ENCODE measurements at regions not wholly inside any gene's neighbourhood (a gene's known extent, or its start where the extent isn't known, plus 50 kb on each side); places are given as distances from the start of the nearest gene placed in this dataset.
"Not testable (repeated sequence)": the region's sequence is repeated elsewhere in the genome, so short reads cannot be mapped to it uniquely, and the experiment has no call there.

DNA sequence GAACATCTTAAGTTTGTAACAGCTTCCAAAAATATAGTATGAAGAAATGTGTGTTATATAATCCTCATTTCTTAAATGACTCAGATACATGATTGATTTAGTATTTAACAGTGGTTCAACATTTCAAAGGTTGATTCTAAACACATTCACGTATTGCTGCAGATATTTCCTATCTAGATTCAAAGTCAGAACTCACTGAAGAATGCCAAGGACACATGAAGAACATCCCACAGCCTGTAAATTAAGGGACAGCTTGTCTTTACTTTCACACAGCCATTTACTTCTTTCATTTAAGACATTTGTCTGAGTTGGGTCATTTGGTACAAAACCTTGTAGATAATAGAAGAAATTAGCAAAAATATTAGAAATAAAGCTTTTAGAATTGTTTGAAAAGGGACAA is 66.9 kb upstream of the CPSF6 start:
- TF ChIP-seq, protein P1, sequence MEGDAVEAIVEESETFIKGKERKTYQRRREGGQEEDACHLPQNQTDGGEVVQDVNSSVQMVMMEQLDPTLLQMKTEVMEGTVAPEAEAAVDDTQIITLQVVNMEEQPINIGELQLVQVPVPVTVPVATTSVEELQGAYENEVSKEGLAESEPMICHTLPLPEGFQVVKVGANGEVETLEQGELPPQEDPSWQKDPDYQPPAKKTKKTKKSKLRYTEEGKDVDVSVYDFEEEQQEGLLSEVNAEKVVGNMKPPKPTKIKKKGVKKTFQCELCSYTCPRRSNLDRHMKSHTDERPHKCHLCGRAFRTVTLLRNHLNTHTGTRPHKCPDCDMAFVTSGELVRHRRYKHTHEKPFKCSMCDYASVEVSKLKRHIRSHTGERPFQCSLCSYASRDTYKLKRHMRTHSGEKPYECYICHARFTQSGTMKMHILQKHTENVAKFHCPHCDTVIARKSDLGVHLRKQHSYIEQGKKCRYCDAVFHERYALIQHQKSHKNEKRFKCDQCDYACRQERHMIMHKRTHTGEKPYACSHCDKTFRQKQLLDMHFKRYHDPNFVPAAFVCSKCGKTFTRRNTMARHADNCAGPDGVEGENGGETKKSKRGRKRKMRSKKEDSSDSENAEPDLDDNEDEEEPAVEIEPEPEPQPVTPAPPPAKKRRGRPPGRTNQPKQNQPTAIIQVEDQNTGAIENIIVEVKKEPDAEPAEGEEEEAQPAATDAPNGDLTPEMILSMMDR (IDR thresholded peaks at IDR 0.05; ENCODE audit: unreplicated experiment): no peak
- no peak for DNase-seq (ENCODE audit: low spot score)
- Mint-ChIP-seq H3K27ac (ENCODE audit: unreplicated experiment) (no peak overlapping the region), H3K4me3 (ENCODE audit: unreplicated experiment) (no peak overlapping the region), H3K36me3 (ENCODE audit: low read depth, unreplicated experiment) (no peaks in the 10 kb centered on the region), H3K9me3 (ENCODE audit: unreplicated experiment) (no peaks in the 10 kb centered on the region), H3K27me3 (ENCODE audit: unreplicated experiment) (peaks cover 2% of the 10 kb centered on the region), H3K4me1 (ENCODE audit: unreplicated experiment) (peaks cover 7% of the 10 kb centered on the region)

- TF ChIP-seq, protein P1 (IDR thresholded peaks at IDR 0.05; ENCODE audit: unreplicated experiment): no peak
- DNase-seq (ENCODE audit: low spot score): no peak
- H3K9me3 Mint-ChIP-seq (ENCODE audit: unreplicated experiment): no peaks in the 10 kb centered on the region
- peaks cover 7% of the 10 kb centered on the region for H3K4me1 Mint-ChIP-seq (ENCODE audit: unreplicated experiment)
- no peak overlapping the region for H3K27ac Mint-ChIP-seq (ENCODE audit: unreplicated experiment)
- no peak overlapping the region for H3K4me3 Mint-ChIP-seq (ENCODE audit: unreplicated experiment)
- no peaks in the 10 kb centered on the region for H3K36me3 Mint-ChIP-seq (ENCODE audit: low read depth, unreplicated experiment)
- H3K27me3 Mint-ChIP-seq (ENCODE audit: unreplicated experiment): peaks cover 2% of the 10 kb centered on the region
These were observed 66.0 kb upstream of the CPSF6 start for GRCh38 chr12:69173368-69173767.

DNA sequence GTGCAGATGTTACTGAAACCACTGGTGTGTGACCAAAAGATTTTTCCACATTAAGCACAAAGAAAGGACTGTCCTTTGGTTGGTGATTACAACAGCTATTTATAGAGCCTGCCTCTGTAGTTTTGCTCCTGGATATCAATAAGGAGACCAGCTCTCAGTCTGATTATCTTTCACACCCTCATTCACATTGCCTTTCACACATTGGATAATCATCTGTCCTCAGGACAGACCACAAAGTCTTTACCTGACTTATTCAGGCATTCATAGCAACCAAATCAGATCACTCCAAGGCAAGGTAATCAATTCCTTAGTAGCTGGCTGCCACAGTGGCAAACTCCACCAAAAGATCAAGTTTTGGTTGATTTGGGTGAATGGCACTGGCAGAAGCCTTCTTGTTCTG is 59.6 kb upstream of the CPSF6 start:
- TF ChIP-seq, protein P1 (IDR thresholded peaks at IDR 0.05; ENCODE audit: unreplicated experiment): no peak
- no peak for DNase-seq (ENCODE audit: low spot score)
- H3K4me3 Mint-ChIP-seq (ENCODE audit: unreplicated experiment): no peak overlapping the region
- H3K27ac Mint-ChIP-seq (ENCODE audit: unreplicated experiment): no peak overlapping the region
- no peaks in the 10 kb centered on the region for H3K9me3 Mint-ChIP-seq (ENCODE audit: unreplicated experiment)
- H3K36me3 Mint-ChIP-seq (ENCODE audit: low read depth, unreplicated experiment): peaks cover 4% of the 10 kb centered on the region
- H3K27me3 Mint-ChIP-seq (ENCODE audit: unreplicated experiment): peaks cover 2% of the 10 kb centered on the region
- H3K4me1 Mint-ChIP-seq (ENCODE audit: unreplicated experiment): no peaks in the 10 kb centered on the region

DNA sequence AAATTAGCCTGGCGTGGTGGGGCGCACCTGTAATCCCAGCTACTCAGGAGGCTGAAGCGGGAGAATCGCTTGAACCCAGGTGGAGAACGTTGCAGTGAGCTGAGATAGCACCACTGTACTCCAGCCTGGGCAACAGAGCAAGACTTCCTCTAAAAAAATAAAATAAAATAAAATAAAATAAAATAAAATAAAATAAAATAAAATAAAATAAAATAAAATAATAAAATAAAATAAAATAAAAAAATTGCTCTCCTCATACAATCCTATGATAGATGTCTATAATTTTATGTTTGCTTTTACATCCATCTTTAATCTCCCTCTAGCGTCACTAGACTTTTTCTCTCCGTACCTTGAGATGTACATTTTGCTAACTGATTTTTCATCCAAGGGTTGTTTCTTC is 51.8 kb upstream of the CPSF6 start:
- not testable (repeated sequence) for H3K27ac Mint-ChIP-seq (ENCODE audit: unreplicated experiment); H3K4me1 Mint-ChIP-seq (ENCODE audit: unreplicated experiment); H3K4me3 Mint-ChIP-seq (ENCODE audit: unreplicated experiment); DNase-seq (ENCODE audit: low spot score); H3K9me3 Mint-ChIP-seq (ENCODE audit: unreplicated experiment); H3K27me3 Mint-ChIP-seq (ENCODE audit: unreplicated experiment)
- peaks cover 13% of the 10 kb centered on the region for H3K36me3 Mint-ChIP-seq (ENCODE audit: low read depth, unreplicated experiment)

DNA sequence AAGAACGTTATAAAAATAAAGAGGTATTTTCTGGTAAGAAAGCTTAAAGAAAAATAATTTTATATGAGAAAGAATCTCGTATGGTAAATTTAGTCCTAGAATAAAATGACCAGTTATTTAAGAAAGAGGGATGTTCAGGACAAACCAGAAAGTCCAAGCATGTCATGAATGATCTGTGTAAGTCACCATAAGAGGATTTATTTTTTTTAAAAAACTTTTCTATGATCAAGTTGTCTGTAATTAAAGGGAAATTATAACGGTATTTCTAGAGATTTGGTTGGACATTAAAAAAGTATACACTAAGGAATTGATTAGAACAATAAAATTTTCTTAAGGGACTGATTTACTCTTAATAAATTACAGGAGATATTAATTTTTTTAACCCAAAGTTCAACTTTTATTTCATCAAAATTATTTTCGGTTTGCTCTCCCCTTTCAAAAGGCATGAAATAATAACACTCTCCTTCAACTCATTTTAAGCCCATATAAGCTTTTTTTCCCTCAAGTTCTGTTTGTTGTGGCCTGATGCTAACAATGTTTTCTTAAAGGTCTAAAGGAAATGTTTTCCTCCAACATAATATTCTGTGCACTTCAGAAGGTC is 49.9 kb upstream of the CPSF6 start:
- H3K9me3 Mint-ChIP-seq (ENCODE audit: unreplicated experiment): peaks cover 6% of the 10 kb centered on the region
- TF ChIP-seq, protein P1 (IDR thresholded peaks at IDR 0.05; ENCODE audit: unreplicated experiment): no peak
- no peak for DNase-seq (ENCODE audit: low spot score)
- no peak overlapping the region for H3K27ac Mint-ChIP-seq (ENCODE audit: unreplicated experiment)
- no peaks in the 10 kb centered on the region for H3K4me1 Mint-ChIP-seq (ENCODE audit: unreplicated experiment)
- no peak overlapping the region for H3K4me3 Mint-ChIP-seq (ENCODE audit: unreplicated experiment)
- H3K36me3 Mint-ChIP-seq (ENCODE audit: low read depth, unreplicated experiment): peaks cover 12% of the 10 kb centered on the region
- H3K27me3 Mint-ChIP-seq (ENCODE audit: unreplicated experiment): no peaks in the 10 kb centered on the region
